Ovary (tissue), 7 donors: ENCODE measurements at regions not wholly inside any gene's neighbourhood (a gene's known extent, or its start where the extent isn't known, plus 50 kb on each side); places are given as distances from the start of the nearest gene placed in this dataset.

Experiments used
- DNase-seq, 5 donors: peaks; one replicate each; pipeline ENCODE4 v3.0.0-alpha.2; 2019 to 2020
- H3K27ac ChIP-seq, 2 donors: fragments of 200-600 bp; one replicate each; pipeline versions ENCODE4 v1.5.1 to v1.8.0; 2019 to 2022
- H3K27me3 ChIP-seq: fragments of 200-600 bp; one replicate; pipeline ENCODE4 v1.8.0; 2022
- H3K36me3 ChIP-seq: fragments of 200-600 bp; sonication (generic); one replicate; pipeline ENCODE4 v1.5.1; 2019
- H3K4me1 ChIP-seq: one replicate; pipeline ENCODE4 v1.8.1; 2013; ENCODE audit warnings: mild to moderate bottlenecking, moderate library complexity; ENCODE audit not compliant: insufficient read depth
- H3K4me3 ChIP-seq: fragments of 200-600 bp; sonication (generic); one replicate; pipeline ENCODE4 v1.5.1; 2017
- H3K9me3 ChIP-seq, 2 donors: fragments of 200-600 bp in 1 of 2; sonication (generic) in 1 of 2; one replicate each; pipeline versions ENCODE4 v1.5.1 to v1.8.1; 2013 to 2019; ENCODE audit warnings: mild to moderate bottlenecking in 1 of 2, moderate library complexity in 1 of 2
- EP300 ChIP-seq: sonication (generic); formaldehyde crosslinking; IDR thresholded peaks from one replicate; pipeline ENCODE4 v1.6.1; 2017; ENCODE audit warnings: antibody characterized with exemption
- POLR2A ChIP-seq: fragments of 450-650 bp; IDR thresholded peaks from one replicate; pipeline ENCODE4 v1.6.1; 2017; ENCODE audit warnings: antibody characterized with exemption, mild to moderate bottlenecking, moderate library complexity
- WGBS, 3 donors: extraction: QIAGEN DNeasy Blood & Tissue Kit in 1 of 3; methylation state at CpG; one replicate each; pipeline versions ENCODE4 v1.1.5 to v1.1.7; 2013 to 2017; 5-methylcytosine and 5-hydroxymethylcytosine counted together
- intact Hi-C, 4 donors: fragments of 100-400 bp; cut with DNase I; formaldehyde crosslinking; loops; one replicate each; pipeline versions ENCODE4 v1.11.0 to v1.15.1; 2022 to 2023
- TF ChIP-seq, protein P1 (sequence below), 3 donors: fragments of 450-650 bp in 2 of 3; fragments of 200-600 bp in 1 of 3; IDR thresholded peaks; one replicate each; pipeline versions ENCODE4 v1.5.1 to v1.8.0; 2016 to 2022; ENCODE audit warnings: antibody characterized with exemption in 3 of 3, mild to moderate bottlenecking in 1 of 3
- donor health status: DM: no; HTN: no; CAD: no; lungs with moderate emphysema.
- donor health status: DM: no; HTN: no; CAD: no.
- donor health status: Bipolar disorder and iron deficiency.
- donor health status: DM: no; HTN: no; CAD: no.
- donor health status: DM: yes; HTN: yes; CAD: no.

DNA sequence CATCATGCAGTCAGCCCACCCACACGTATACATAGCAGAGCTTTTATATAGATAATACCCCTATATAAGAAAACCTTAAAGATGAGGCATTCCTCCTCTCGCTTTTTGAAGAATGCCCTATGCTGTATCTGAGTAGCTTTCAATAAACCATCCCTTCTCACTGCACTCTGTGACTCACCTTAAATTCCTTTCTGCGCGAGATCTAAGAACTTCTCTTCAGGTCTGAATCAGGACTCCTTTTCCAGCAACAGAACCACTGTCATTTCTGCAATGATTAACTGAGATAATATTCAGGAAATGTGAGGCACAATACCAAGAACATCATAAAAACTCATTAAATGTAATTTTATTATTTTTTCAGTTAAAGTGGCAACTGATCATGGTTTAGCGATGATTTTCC lies 76.4 kb upstream of the DCLK2 start:
- Histone ChIP-seq H3K9me3 (no peaks in the 10 kb centered on the region), H3K27ac (no peak overlapping the region), H3K4me3 (no peak overlapping the region), H3K27me3 (no peaks in the 10 kb centered on the region), H3K36me3 (no peaks in the 10 kb centered on the region), H3K4me1 (peaks cover 7% of the 10 kb centered on the region)
- DNase-seq, result no peak
- WGBS, 3 donors, result 87 to 95% (median 87%) methylated on average over 5 of the region's 5 CpGs
- intact Hi-C loops, result loop anchor here in 2 of 4 donors (10.0 kb wide), 2 partner anchors 213 to 243 kb away; no protein-coding TSS in a partner anchor
- TF ChIP-seq EP300 (no peak), POLR2A (no peak)
- TF ChIP-seq, protein P1, sequence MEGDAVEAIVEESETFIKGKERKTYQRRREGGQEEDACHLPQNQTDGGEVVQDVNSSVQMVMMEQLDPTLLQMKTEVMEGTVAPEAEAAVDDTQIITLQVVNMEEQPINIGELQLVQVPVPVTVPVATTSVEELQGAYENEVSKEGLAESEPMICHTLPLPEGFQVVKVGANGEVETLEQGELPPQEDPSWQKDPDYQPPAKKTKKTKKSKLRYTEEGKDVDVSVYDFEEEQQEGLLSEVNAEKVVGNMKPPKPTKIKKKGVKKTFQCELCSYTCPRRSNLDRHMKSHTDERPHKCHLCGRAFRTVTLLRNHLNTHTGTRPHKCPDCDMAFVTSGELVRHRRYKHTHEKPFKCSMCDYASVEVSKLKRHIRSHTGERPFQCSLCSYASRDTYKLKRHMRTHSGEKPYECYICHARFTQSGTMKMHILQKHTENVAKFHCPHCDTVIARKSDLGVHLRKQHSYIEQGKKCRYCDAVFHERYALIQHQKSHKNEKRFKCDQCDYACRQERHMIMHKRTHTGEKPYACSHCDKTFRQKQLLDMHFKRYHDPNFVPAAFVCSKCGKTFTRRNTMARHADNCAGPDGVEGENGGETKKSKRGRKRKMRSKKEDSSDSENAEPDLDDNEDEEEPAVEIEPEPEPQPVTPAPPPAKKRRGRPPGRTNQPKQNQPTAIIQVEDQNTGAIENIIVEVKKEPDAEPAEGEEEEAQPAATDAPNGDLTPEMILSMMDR (IDR thresholded peaks at IDR 0.05), result no peak

DNA sequence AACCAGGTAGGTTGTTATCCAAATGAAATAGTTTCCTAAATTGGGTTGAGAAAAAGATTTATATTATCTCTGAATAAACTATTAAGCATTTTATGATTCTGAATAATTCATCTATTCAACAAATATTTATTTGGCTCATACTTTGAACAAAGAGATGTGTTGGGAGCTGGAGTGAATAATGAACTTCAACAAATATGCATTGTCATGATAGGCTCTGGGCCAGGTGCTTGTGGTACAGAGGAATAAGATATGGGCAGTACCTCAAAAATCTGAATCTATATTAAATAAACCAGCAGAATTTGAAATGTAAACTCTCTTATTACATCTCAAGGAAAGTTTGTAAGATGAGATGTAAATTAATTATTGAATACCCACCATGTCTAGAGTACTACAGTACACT lies 75.7 kb upstream of the DCLK2 start:
- Histone ChIP-seq H3K4me1 (peaks cover 7% of the 10 kb centered on the region), H3K27me3 (no peaks in the 10 kb centered on the region), H3K4me3 (no peak overlapping the region), H3K36me3 (no peaks in the 10 kb centered on the region), H3K9me3 (no peaks in the 10 kb centered on the region), H3K27ac (no peak overlapping the region)
- no peak for DNase-seq
- intact Hi-C loops, result loop anchor here in 2 of 4 donors (10.0 kb wide), 2 partner anchors 212 to 242 kb away; no protein-coding TSS in a partner anchor
- TF ChIP-seq, protein P1 (IDR thresholded peaks at IDR 0.05), result no peak
- TF ChIP-seq POLR2A, result no peak
- TF ChIP-seq EP300, result no peak

DNA sequence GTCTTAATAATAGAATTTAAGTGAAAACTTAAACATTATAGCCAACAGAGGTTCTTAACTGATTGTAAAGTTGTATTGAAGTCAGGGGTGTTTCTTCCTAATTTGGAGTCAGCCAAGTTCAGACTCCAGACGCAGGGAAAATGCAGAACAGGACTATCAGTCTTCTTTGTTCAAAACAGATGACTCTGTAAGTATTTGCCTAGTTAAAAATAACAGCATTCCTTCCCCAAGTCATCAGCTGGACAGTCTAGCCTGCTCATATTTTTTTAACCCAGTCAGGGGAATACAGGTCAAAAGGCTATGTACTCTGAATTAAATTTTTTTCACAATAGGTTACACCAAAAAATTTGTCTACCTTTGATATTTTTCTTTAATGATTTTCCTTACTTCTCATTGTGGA lies 73.8 kb upstream of the DCLK2 start:
- no peak for DNase-seq
- intact Hi-C loops, result loop anchor here in 2 of 4 donors (10.0 kb wide), 2 partner anchors 210 to 240 kb away; no protein-coding TSS in a partner anchor
- H3K36me3 ChIP-seq, result no peaks in the 10 kb centered on the region
- no peaks in the 10 kb centered on the region for H3K27me3 ChIP-seq
- H3K27ac ChIP-seq, result no peak overlapping the region
- no peak overlapping the region for H3K4me3 ChIP-seq
- peaks cover 5% of the 10 kb centered on the region for H3K4me1 ChIP-seq
- TF ChIP-seq POLR2A, result no peak
- no peak for TF ChIP-seq EP300
- TF ChIP-seq, protein P1 (IDR thresholded peaks at IDR 0.05), result no peak
- H3K9me3 ChIP-seq, result no peaks in the 10 kb centered on the region
- WGBS, 3 donors, result 0 to 9% (median 3%) methylated on average over 1 of the region's 1 CpG

DNA sequence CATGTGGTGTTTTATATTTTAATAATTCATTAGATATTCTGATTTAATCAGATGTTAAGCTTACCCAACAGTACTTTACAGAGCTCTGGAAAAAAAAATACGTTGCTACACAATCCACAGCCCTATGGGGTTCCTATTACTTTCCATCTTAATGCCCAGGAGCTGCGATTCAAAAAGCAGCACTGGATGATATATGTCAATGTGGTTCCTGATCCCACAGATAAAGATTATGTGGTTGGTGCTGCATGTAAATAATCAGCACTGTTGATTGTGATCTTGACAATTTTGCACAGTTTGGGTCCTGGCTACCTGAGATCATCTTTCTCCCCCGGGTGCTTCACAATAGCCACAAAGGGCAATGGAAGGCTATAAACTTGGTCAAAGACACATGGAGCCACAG lies 72.7 kb upstream of the DCLK2 start:
- Histone ChIP-seq H3K27me3 (no peaks in the 10 kb centered on the region), H3K27ac (no peak overlapping the region), H3K4me1 (peaks cover 6% of the 10 kb centered on the region), H3K9me3 (no peaks in the 10 kb centered on the region), H3K36me3 (no peaks in the 10 kb centered on the region), H3K4me3 (no peak overlapping the region)
- DNase-seq, result no peak
- intact Hi-C loops, result loop anchor here in 2 of 4 donors (10.0 kb wide), 2 partner anchors 209 to 239 kb away; no protein-coding TSS in a partner anchor
- WGBS, 3 donors, result 84 to 94% (median 92%) methylated on average over 3 of the region's 3 CpGs
- TF ChIP-seq, protein P1 (IDR thresholded peaks at IDR 0.05), result no peak
- TF ChIP-seq EP300, result no peak
- TF ChIP-seq POLR2A, result no peak
